GM12801 (cell line): ENCODE measurements at regions not wholly inside any gene's neighbourhood (a gene's known extent, or its start where the extent isn't known, plus 50 kb on each side); places are given as distances from the start of the nearest gene placed in this dataset.

Source experiments
- CTCF ChIP-seq: IDR thresholded peaks from one replicate; pipeline ENCODE4 v1.5.1; 2011; ENCODE audit warnings: control low read depth; ENCODE audit not compliant: insufficient read length; ENCODE audit errors: extremely low read depth

GRCh38 chr1:38657207-38657840 is 202.2 kb downstream of the RRAGC start:
- no peak for TF ChIP-seq CTCF

GRCh38 chr1:38656726-38657125 is 202.8 kb downstream of the RRAGC start:
- no peak for TF ChIP-seq CTCF

GRCh38 chr1:38652217-38652616 is 207.4 kb downstream of the RRAGC start:
- TF ChIP-seq CTCF = no peak

- TF ChIP-seq CTCF = no peak
Observed at GRCh38 chr1:38651669-38652068, 207.9 kb downstream of the RRAGC start.

GRCh38 chr1:38648417-38648816 is 211.2 kb downstream of the RRAGC start:
- TF ChIP-seq CTCF = no peak

- no peak for TF ChIP-seq CTCF
Observed at GRCh38 chr1:38644092-38644491, 215.5 kb downstream of the RRAGC start.

GRCh38 chr1:38641661-38642060 is 217.9 kb downstream of the RRAGC start:
- TF ChIP-seq CTCF = no peak
